Gastrocnemius medialis (tissue), 4 donors: ENCODE measurements at regions not wholly inside any gene's neighbourhood (a gene's known extent, or its start where the extent isn't known, plus 50 kb on each side); places are given as distances from the start of the nearest gene placed in this dataset.

ENCODE experiments used
- POLR2A ChIP-seq, 2 donors: fragments of 450-650 bp; IDR thresholded peaks; one replicate each; pipeline ENCODE4 v1.6.1; 2017; ENCODE audit warnings: antibody characterized with exemption in 2 of 2, mild to moderate bottlenecking in 2 of 2, moderate library complexity in 2 of 2
- TF ChIP-seq, protein P1 (sequence below), 5 experiments: fragments of 450-650 bp in 3 of 5; fragments of 200-600 bp in 2 of 5; sonication (generic) in 2 of 5; IDR thresholded peaks in 4 of 5; conservative IDR thresholded peaks in 1 of 5; 1 replicate in 4 of 5; 2 replicates in 1 of 5; pipeline ENCODE4 v1.5.1; 2016 to 2019; ENCODE audit warnings: antibody characterized with exemption in 5 of 5, mild to moderate bottlenecking in 3 of 5, moderate library complexity in 3 of 5

DNA sequence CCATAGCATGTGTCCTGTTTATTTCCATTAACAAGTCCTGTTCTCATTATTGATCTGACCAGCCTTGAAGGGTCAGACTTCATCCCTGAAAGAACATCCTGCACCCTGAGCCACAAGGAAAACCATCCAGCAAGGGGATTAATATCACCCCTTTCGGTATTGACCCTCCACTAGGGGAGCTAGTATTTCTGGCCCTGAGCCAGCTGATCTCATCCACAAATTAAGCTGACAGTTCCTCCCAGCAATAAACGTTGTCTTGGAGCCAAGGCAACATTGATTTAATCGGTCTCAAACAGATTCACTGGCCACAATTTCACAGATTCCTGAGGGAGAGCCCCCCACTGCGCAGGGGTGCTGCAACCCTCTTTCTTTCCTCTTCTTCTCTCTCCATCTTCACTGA is 353.1 kb upstream of the FANCL start:
- TF ChIP-seq, protein P1, sequence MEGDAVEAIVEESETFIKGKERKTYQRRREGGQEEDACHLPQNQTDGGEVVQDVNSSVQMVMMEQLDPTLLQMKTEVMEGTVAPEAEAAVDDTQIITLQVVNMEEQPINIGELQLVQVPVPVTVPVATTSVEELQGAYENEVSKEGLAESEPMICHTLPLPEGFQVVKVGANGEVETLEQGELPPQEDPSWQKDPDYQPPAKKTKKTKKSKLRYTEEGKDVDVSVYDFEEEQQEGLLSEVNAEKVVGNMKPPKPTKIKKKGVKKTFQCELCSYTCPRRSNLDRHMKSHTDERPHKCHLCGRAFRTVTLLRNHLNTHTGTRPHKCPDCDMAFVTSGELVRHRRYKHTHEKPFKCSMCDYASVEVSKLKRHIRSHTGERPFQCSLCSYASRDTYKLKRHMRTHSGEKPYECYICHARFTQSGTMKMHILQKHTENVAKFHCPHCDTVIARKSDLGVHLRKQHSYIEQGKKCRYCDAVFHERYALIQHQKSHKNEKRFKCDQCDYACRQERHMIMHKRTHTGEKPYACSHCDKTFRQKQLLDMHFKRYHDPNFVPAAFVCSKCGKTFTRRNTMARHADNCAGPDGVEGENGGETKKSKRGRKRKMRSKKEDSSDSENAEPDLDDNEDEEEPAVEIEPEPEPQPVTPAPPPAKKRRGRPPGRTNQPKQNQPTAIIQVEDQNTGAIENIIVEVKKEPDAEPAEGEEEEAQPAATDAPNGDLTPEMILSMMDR (IDR thresholded peaks at IDR 0.05 in 4 of 5, conservative IDR thresholded peaks at IDR 0.05 in 1 of 5): no peak
- TF ChIP-seq POLR2A (IDR thresholded peaks at IDR 0.05): no peak
